ENCODE measurements at regions not wholly inside any gene's neighbourhood (a gene's known extent, or its start where the extent isn't known, plus 50 kb on each side); places are given as distances from the start of the nearest gene placed in this dataset.

DNA sequence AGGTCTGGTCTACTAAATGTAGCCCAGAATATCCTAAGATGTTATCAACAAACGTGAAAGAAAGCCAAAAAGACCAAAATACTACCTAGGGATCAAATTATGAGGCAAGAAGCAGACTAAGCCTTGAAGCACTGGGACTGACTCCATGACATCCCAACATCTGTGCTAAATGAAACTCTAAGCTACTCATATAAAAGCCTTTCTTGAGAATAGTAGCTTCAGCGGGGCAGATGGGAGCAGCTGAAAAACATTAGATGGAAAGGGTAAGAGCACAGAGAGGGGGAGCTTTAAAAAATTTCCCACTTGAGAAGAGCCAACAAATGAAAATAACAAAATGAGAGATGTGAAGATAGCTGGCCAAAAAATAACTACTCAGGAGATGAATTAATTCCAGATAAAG, 81.7 kb downstream of the MAD2L1 start:
- no peak overlapping the region for H3K4me3 ChIP-seq (ENCODE audit: control insufficient read depth, low read depth, low read length)
- no peak for DNase-seq (ENCODE audit: low read depth)
- TF ChIP-seq CTCF (IDR thresholded peaks at IDR 0.05; ENCODE audit: control insufficient read depth, insufficient read depth, low read depth, low read length, missing control alignments) = no peak

- TF ChIP-seq CTCF (IDR thresholded peaks at IDR 0.05; ENCODE audit: control insufficient read depth, insufficient read depth, low read depth, low read length, missing control alignments) = no peak
- DNase-seq (ENCODE audit: low read depth) = no peak
- no peak overlapping the region for H3K4me3 ChIP-seq (ENCODE audit: control insufficient read depth, low read depth, low read length)
Observed at GRCh38 chr4:119982756-119983155, 83.9 kb downstream of the MAD2L1 start.

DNA sequence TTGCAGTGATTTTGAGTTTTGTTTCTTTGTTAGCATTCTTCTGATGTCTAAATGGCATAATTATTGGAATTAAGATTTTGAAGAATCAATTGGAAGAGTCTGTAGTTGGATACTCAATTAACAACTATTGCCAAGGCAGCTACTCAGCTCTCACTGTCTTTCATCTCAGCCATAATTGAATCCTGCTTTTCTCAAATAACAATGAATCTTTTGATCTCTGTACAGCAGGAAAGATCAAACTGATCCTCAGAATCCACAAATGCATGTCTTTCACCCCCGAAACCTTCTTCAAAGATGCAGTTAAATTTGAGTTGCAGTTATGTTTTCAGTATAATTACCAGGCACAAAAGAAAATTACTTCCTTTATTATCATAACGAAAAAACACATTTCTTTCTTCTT, 86.2 kb downstream of the MAD2L1 start:
- no peak for TF ChIP-seq CTCF (IDR thresholded peaks at IDR 0.05; ENCODE audit: control insufficient read depth, insufficient read depth, low read depth, low read length, missing control alignments)
- no peak overlapping the region for H3K4me3 ChIP-seq (ENCODE audit: control insufficient read depth, low read depth, low read length)
- no peak for DNase-seq (ENCODE audit: low read depth)

GRCh38 chr4:119977076-119977940, 89.3 kb downstream of the MAD2L1 start:
- TF ChIP-seq CTCF (IDR thresholded peaks at IDR 0.05; ENCODE audit: control insufficient read depth, insufficient read depth, low read depth, low read length, missing control alignments) = no peak

GRCh38 chr4:119971431-119972084, 95.1 kb downstream of the MAD2L1 start:
- DNase-seq (ENCODE audit: low read depth) = no peak
- H3K4me3 ChIP-seq (ENCODE audit: control insufficient read depth, low read depth, low read length) = no peak overlapping the region
- TF ChIP-seq CTCF (IDR thresholded peaks at IDR 0.05; ENCODE audit: control insufficient read depth, insufficient read depth, low read depth, low read length, missing control alignments) = no peak

More at GRCh38 chr4:119977076-119977940, 89.3 kb downstream of the MAD2L1 start:
- H3K4me3 ChIP-seq (ENCODE audit: control insufficient read depth, low read depth, low read length) = no peak overlapping the region
- DNase-seq (ENCODE audit: low read depth) = no peak

DNA sequence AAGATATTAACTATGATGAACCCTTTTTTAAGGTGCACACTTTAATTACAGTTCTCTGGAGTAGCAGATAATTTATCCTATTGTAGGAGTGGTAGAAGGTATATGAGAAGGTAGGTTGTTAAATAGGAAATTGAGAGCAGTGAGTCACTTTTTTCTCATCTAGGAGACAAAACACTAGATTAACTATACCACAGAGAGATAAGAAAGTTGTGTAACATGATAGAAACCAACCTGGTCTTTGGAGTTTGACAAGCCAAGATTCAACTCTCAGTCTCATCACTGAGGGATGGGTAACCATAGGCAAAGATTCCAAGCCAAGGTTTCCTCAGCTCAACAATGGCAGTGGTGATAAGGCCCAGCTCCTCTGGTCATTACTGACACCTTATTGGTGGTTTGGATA, 104.0 kb downstream of the MAD2L1 start:
- no peak overlapping the region for H3K4me3 ChIP-seq (ENCODE audit: control insufficient read depth, low read depth, low read length)
- no peak for DNase-seq (ENCODE audit: low read depth)
- no peak for TF ChIP-seq CTCF (IDR thresholded peaks at IDR 0.05; ENCODE audit: control insufficient read depth, insufficient read depth, low read depth, low read length, missing control alignments)
